ENCODE measurements at regions not wholly inside any gene's neighbourhood (a gene's known extent, or its start where the extent isn't known, plus 50 kb on each side); places are given as distances from the start of the nearest gene placed in this dataset.

GRCh38 chr2:167900435-167901114 lies 346.8 kb downstream of the STK39 start:
- 83% methylated on average over 3 of the region's 3 CpGs for WGBS
- Histone ChIP-seq H3K36me3 (ENCODE audit: insufficient read depth) (no peaks in the 10 kb centered on the region), H3K4me3 (ENCODE audit: low read depth, low read length) (no peak overlapping the region), H3K27ac (ENCODE audit: low read depth) (no peak overlapping the region), H3K4me1 (ENCODE audit: insufficient read depth) (no peaks in the 10 kb centered on the region)
- no peak for DNase-seq (ENCODE audit: extremely low spot score)

DNA sequence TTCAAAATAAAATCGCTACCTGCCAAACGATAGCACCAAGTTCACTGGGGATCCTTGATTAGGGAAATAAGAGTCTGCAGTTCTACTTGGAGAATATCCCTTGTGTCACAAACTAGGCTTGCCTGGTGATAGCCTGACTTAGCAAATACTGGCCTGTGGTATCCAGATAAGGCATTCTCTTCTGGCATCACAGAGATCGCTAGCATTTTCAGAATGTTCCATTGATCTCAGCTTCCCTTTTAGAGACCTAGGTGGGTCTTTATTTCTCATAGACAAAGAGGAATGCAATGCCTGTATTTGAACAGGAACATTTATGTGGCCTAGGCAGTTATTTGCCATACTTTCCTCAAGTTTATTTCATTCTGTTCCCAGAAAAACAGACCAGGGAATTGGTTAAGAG lies 349.1 kb downstream of the STK39 start:
- Histone ChIP-seq H3K27ac (ENCODE audit: low read depth) (no peak overlapping the region), H3K36me3 (ENCODE audit: insufficient read depth) (no peaks in the 10 kb centered on the region), H3K4me1 (ENCODE audit: insufficient read depth) (no peaks in the 10 kb centered on the region), H3K4me3 (ENCODE audit: low read depth, low read length) (no peak overlapping the region)
- DNase-seq (ENCODE audit: extremely low spot score), result no peak
- WGBS, result 84% methylated on average over 3 of the region's 3 CpGs

DNA sequence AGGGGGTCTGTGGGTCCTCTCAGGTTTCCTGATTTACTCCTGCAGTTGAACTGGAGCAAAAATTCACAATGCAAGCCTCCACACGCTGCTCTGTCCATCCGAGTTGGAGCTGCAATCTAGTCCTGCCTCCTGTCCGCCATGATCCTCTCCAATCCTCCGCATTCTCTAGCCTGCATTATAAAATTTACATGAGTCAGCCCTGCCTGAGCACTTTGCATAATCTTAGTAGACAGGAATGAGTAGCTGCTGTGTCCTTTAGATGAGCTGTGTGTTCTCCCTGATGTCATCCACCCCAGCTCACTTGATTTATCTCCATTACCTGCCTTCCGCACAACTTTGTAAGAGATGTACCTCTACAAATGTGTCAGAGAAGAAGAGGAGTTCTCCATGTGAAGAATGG lies 355.6 kb downstream of the STK39 start:
- WGBS, result 90% methylated on average over 5 of the region's 5 CpGs
- Histone ChIP-seq H3K27ac (ENCODE audit: low read depth) (no peak overlapping the region), H3K36me3 (ENCODE audit: insufficient read depth) (no peaks in the 10 kb centered on the region), H3K4me3 (ENCODE audit: low read depth, low read length) (no peak overlapping the region), H3K4me1 (ENCODE audit: insufficient read depth) (no peaks in the 10 kb centered on the region)
- no peak for DNase-seq (ENCODE audit: extremely low spot score)

GRCh38 chr2:167890739-167891138 lies 356.7 kb downstream of the STK39 start:
- H3K4me1 ChIP-seq (ENCODE audit: insufficient read depth), result no peaks in the 10 kb centered on the region
- 90% methylated on average over 2 of the region's 2 CpGs for WGBS
- no peak overlapping the region for H3K4me3 ChIP-seq (ENCODE audit: low read depth, low read length)
- H3K27ac ChIP-seq (ENCODE audit: low read depth), result no peak overlapping the region
- no peaks in the 10 kb centered on the region for H3K36me3 ChIP-seq (ENCODE audit: insufficient read depth)
- DNase-seq (ENCODE audit: extremely low spot score), result no peak

DNA sequence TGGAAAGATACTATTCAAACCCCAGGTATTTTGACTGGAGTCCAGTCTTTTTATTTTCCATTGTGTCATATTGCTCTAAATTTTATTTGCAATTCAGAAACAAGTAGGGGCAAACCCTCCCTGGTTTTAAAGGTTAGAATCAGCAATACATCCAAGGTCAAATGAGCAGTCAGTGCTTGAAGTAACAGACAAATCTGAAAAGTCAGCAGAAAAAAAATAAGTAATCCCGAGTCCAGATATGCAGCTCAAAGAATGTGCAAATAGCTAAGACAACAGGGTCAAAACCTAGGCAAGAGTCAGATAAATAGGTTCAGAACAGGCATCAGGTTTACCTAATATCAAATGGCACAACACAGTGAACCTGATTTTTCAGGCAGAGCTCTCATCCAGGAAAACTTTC lies 367.0 kb downstream of the STK39 start:
- H3K27ac ChIP-seq (ENCODE audit: low read depth), result no peak overlapping the region
- H3K4me3 ChIP-seq (ENCODE audit: low read depth, low read length), result no peak overlapping the region
- H3K36me3 ChIP-seq (ENCODE audit: insufficient read depth), result no peaks in the 10 kb centered on the region
- no peaks in the 10 kb centered on the region for H3K4me1 ChIP-seq (ENCODE audit: insufficient read depth)
- DNase-seq (ENCODE audit: extremely low spot score), result no peak
- WGBS, result 72% methylated on average over 1 of the region's 1 CpG

GRCh38 chr2:167875529-167875928 lies 371.9 kb downstream of the STK39 start:
- Histone ChIP-seq H3K36me3 (ENCODE audit: insufficient read depth) (no peaks in the 10 kb centered on the region), H3K4me3 (ENCODE audit: low read depth, low read length) (no peak overlapping the region)
- no peak for DNase-seq (ENCODE audit: extremely low spot score)

GRCh38 chr2:167874812-167875211 lies 372.6 kb downstream of the STK39 start:
- WGBS, result 95% methylated on average over 4 of the region's 4 CpGs
- H3K36me3 ChIP-seq (ENCODE audit: insufficient read depth), result no peaks in the 10 kb centered on the region
- no peak for DNase-seq (ENCODE audit: extremely low spot score)
- no peak overlapping the region for H3K27ac ChIP-seq (ENCODE audit: low read depth)
- H3K4me3 ChIP-seq (ENCODE audit: low read depth, low read length), result no peak overlapping the region
- no peaks in the 10 kb centered on the region for H3K4me1 ChIP-seq (ENCODE audit: insufficient read depth)

More at GRCh38 chr2:167875529-167875928, 371.9 kb downstream of the STK39 start:
- 90% methylated on average over 4 of the region's 4 CpGs for WGBS
- Histone ChIP-seq H3K27ac (ENCODE audit: low read depth) (no peak overlapping the region), H3K4me1 (ENCODE audit: insufficient read depth) (no peaks in the 10 kb centered on the region)

- no peaks in the 10 kb centered on the region for H3K4me1 ChIP-seq (ENCODE audit: insufficient read depth)
- WGBS, result 94% methylated on average over 2 of the region's 2 CpGs
- no peak for DNase-seq (ENCODE audit: extremely low spot score)
- no peak overlapping the region for H3K27ac ChIP-seq (ENCODE audit: low read depth)
- no peak overlapping the region for H3K4me3 ChIP-seq (ENCODE audit: low read depth, low read length)
- H3K36me3 ChIP-seq (ENCODE audit: insufficient read depth), result no peaks in the 10 kb centered on the region
Measured at GRCh38 chr2:167871286-167871685, 376.1 kb downstream of the STK39 start.

- H3K36me3 ChIP-seq (ENCODE audit: insufficient read depth), result no peaks in the 10 kb centered on the region
- H3K27ac ChIP-seq (ENCODE audit: low read depth), result no peak overlapping the region
- H3K4me1 ChIP-seq (ENCODE audit: insufficient read depth), result no peaks in the 10 kb centered on the region
- WGBS, result 68% methylated on average over 6 of the region's 6 CpGs
- DNase-seq (ENCODE audit: extremely low spot score), result no peak
- no peak overlapping the region for H3K4me3 ChIP-seq (ENCODE audit: low read depth, low read length)
Measured at GRCh38 chr2:167869200-167869599, 378.2 kb downstream of the STK39 start.

GRCh38 chr2:167863377-167863776 lies 384.0 kb downstream of the STK39 start:
- H3K4me1 ChIP-seq (ENCODE audit: insufficient read depth), result no peaks in the 10 kb centered on the region
- no peak overlapping the region for H3K4me3 ChIP-seq (ENCODE audit: low read depth, low read length)
- no peak for DNase-seq (ENCODE audit: extremely low spot score)
- no peaks in the 10 kb centered on the region for H3K36me3 ChIP-seq (ENCODE audit: insufficient read depth)
- WGBS, result 88% methylated on average over 2 of the region's 2 CpGs
- no peak overlapping the region for H3K27ac ChIP-seq (ENCODE audit: low read depth)

GRCh38 chr2:167862782-167863181 lies 384.6 kb downstream of the STK39 start:
- 61% methylated on average over 3 of the region's 3 CpGs for WGBS
- Histone ChIP-seq H3K4me3 (ENCODE audit: low read depth, low read length) (no peak overlapping the region), H3K36me3 (ENCODE audit: insufficient read depth) (no peaks in the 10 kb centered on the region), H3K27ac (ENCODE audit: low read depth) (no peak overlapping the region), H3K4me1 (ENCODE audit: insufficient read depth) (no peaks in the 10 kb centered on the region)
- DNase-seq (ENCODE audit: extremely low spot score), result no peak

DNA sequence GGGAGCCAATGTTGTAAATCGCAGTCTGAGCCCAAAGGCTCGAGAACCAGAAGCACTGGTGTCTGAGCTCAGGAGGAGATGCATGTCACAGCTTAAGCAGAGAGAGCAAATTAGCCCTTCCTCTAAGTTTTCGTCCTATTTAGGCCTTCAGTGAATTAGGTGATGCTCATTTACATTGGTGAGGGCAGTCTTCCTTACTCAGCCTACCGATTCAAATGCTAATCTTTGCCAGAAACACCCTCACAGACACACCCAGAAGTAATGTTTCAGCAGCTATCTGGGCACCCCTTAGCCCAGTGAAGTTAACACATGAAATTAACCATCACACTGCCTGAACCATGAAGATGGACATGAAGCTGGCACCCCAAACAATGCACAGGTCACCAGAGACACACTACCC lies 385.1 kb downstream of the STK39 start:
- H3K27ac ChIP-seq (ENCODE audit: low read depth), result no peak overlapping the region
- H3K36me3 ChIP-seq (ENCODE audit: insufficient read depth), result no peaks in the 10 kb centered on the region
- no peak for DNase-seq (ENCODE audit: extremely low spot score)
- WGBS, result 88% methylated on average over 4 of the region's 4 CpGs
- H3K4me3 ChIP-seq (ENCODE audit: low read depth, low read length), result no peak overlapping the region
- no peaks in the 10 kb centered on the region for H3K4me1 ChIP-seq (ENCODE audit: insufficient read depth)

GRCh38 chr2:167861574-167862193 lies 385.7 kb downstream of the STK39 start:
- no peaks in the 10 kb centered on the region for H3K36me3 ChIP-seq (ENCODE audit: insufficient read depth)
- DNase-seq (ENCODE audit: extremely low spot score), result no peak
- no peak overlapping the region for H3K4me3 ChIP-seq (ENCODE audit: low read depth, low read length)
- no peaks in the 10 kb centered on the region for H3K4me1 ChIP-seq (ENCODE audit: insufficient read depth)
- 56% methylated on average over 2 of the region's 2 CpGs for WGBS
- H3K27ac ChIP-seq (ENCODE audit: low read depth), result no peak overlapping the region

GRCh38 chr2:167860082-167860481 lies 387.3 kb downstream of the STK39 start:
- H3K27ac ChIP-seq (ENCODE audit: low read depth), result no peak overlapping the region
- H3K4me1 ChIP-seq (ENCODE audit: insufficient read depth), result no peaks in the 10 kb centered on the region
- no peak for DNase-seq (ENCODE audit: extremely low spot score)
- H3K36me3 ChIP-seq (ENCODE audit: insufficient read depth), result no peaks in the 10 kb centered on the region
- 41% methylated on average over 1 of the region's 1 CpG for WGBS
- H3K4me3 ChIP-seq (ENCODE audit: low read depth, low read length), result no peak overlapping the region
